ENCODE measurements at regions not wholly inside any gene's neighbourhood (a gene's known extent, or its start where the extent isn't known, plus 50 kb on each side); places are given as distances from the start of the nearest gene placed in this dataset.

DNA sequence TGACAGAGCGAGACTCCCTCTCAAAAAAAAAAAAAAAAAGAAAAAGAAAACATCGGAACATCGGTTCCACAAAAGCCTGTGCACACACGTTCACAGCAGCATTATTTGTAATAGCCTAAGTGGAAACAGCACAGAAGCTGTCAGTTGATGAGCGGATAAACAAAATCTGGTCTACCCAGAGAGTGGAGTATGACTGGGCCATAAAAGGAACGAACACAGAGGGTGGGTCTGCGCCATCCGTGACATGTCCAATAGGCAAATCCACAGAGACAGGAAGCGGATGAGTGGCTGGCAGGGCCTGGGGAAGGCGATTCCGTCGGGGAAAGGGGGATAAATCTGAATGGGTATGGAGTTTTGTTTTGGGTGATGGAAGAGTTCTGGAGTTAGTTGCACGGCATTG, 212.2 kb upstream of the CIBAR2 start:
- TF ChIP-seq, protein P1, sequence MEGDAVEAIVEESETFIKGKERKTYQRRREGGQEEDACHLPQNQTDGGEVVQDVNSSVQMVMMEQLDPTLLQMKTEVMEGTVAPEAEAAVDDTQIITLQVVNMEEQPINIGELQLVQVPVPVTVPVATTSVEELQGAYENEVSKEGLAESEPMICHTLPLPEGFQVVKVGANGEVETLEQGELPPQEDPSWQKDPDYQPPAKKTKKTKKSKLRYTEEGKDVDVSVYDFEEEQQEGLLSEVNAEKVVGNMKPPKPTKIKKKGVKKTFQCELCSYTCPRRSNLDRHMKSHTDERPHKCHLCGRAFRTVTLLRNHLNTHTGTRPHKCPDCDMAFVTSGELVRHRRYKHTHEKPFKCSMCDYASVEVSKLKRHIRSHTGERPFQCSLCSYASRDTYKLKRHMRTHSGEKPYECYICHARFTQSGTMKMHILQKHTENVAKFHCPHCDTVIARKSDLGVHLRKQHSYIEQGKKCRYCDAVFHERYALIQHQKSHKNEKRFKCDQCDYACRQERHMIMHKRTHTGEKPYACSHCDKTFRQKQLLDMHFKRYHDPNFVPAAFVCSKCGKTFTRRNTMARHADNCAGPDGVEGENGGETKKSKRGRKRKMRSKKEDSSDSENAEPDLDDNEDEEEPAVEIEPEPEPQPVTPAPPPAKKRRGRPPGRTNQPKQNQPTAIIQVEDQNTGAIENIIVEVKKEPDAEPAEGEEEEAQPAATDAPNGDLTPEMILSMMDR (IDR thresholded peaks at IDR 0.05) = no peak
- TF ChIP-seq POLR2A (IDR thresholded peaks at IDR 0.05) = no peak
- no peak for TF ChIP-seq EP300 (IDR thresholded peaks at IDR 0.05)
